Activated CD4-positive, alpha-beta T cell treated with anti-CD3 and anti-CD28 coated beads, Interleukin-2, amount 50 U/mL, for 48 hours (primary cell): ENCODE measurements at regions not wholly inside any gene's neighbourhood (a gene's known extent, or its start where the extent isn't known, plus 50 kb on each side); places are given as distances from the start of the nearest gene placed in this dataset.

Source experiments
- DNase-seq, 2 experiments: peaks; one replicate each; pipeline ENCODE4 v3.0.0-alpha.2; 2020

DNA sequence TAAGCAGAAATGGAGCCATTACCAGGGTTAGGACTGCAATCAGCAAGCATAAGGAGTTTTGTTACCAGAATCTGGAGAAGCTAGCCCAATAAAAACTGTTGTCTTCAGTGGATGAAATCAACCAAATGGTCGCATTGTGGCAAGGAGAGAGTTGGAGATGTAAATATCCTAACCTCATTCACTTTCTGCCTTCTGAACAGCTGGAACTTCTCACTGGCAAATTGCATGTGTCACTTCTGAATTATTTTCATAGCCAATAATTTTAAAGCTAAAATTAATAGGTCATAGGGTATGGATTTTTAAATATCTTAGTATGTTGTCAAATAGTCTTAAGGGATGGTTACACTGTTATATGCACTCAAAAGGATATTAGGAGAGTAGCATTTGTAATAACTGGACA is 121.6 kb downstream of the SUCNR1 start:
- DNase-seq: no peak

DNA sequence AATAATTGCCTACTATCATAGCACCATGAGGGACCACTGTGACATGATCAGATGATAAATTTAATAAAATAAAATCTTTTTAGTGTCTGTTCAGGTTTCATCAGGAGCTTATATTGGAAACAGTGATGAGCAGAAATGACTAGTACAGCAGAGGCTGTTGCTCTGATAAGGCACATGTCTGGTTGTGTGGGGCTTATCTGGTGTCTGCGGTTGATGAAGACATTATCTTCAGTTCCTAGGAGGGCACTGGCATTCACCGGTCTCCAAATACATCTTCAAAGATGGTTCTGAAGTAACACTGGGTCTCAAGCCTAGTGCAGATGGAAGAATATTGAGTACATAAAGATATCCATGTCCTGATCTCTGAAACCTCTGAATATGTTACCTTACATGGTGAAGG is 125.3 kb downstream of the SUCNR1 start:
- no peak for DNase-seq

DNA sequence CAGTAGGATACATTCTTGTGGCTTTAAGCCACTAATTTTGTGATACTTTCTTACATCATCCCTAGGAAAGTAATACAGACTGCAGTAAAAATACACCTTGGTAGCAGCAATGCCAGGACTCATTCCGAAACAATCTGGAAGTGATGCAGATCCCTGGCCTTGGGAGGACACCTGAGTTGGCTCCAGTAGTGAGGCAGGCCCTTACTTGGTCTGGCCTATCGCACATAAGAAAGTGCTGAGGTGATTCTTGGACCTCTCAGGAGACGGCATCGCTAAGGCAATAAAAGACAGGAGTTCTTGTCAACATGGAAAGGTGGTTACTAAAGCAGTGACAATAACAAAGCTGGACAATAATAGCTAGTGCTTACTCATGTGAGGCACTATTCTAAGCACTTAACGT is 126.5 kb downstream of the SUCNR1 start:
- no peak for DNase-seq

DNA sequence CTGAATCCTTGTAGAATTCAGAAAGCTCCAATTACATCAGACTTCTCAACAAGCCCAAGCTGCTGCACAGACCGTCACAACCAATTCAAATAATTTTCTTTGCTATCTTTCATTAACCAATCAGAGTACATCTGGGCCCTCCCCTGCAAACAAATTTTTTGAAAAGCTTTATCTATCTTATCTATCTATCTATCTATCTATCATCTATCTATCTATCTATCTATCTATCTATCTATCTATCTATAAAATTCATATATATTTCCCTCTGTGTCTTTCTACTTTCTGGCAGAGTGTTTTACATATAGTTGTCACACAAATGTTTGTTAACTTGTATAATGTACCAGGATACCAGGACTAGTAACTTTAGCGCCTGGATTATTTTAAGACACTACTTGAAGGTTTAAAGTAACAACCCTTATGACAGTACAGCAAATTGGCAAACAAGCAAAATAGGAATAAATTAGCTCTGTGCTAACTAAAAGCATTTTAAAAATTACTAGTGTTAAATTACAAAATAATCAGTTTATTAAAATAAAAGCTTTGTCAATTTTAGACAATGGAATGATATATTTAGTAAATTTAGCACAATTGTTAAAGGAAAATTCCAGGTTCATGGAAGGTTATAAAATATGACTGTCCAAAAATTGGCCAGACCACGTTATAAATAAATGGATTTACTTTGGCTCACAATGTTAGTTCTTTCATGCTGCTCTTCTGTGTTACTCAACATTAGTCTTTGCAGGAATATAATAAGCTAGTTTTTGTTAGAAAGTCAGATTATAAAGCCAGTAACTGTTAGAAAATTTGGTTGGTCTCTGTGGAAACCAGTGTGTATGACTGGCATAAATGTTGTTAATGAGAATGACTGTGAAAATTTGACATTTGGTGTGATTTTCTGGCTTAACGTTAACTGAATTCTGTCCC is 138.6 kb downstream of the SUCNR1 start:
- DNase-seq: no peak

DNA sequence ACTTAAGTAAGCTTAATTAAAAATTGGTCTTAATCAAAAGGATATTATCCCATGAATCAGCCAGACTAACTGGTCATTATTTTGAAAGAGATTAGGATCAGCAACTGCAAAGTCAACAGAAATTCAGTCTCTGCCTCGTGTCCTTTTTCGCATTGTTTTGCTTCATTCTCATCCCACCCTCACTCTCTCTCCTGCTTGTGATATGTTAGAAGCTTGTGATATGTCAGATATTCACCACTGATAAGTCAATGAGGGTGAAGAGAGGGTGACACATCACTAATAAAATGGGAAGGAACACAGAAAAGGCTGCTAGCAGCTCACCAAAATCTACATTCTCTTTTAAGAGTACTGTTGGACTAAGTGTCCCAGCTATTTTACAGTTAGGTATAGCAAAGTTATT is 146.1 kb downstream of the SUCNR1 start:
- DNase-seq: no peak

DNA sequence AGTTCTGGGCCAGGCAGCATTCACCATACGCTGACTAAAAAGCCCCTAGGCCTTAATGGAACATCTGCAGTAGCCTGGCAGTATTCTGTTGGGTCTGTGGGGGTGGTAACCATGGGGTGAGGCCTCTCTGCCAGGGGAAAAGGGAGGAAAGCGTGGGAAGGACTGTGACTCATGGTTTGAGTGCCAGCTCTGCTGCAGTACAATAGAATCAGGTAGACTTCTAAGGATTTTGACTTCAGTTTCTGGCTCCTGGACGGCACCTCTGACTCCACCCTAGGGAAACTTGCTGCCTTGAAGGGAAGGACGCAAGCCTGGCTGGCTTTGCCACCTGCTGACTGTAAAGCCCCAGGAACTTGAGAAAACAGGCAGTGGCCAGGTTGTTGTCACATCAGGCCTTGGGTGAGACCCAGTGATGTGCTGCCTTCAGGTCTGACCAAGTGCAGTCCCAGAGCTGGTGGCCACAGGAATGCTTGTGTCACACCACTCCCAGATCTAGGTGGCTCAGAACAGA is 148.6 kb downstream of the SUCNR1 start:
- peak; percentile 46 to 60 for DNase-seq

DNA sequence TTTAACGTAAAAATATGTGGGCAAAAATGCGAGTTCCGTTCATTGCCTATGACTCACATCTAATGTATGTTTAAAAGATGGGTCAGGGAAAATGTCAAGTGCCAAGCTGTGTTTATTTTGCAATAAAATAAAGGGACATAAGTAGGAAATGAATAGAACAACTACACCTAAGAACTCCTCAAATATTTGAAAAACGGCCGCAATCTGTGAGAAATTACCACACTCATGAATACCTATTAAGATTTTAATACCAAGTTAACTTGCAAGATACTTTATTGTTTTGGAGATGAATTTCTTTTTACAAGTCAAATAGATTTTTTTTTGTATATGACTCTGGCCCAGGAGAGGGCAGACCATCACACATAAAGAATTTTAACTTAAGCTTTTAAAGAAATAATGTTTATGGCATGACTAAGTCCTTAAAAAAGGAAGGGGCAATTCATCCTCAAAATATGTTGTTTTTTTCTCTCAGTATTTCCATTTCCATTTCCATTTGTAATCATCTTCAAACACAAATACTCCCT is 152.7 kb downstream of the SUCNR1 start:
- no peak for DNase-seq

DNA sequence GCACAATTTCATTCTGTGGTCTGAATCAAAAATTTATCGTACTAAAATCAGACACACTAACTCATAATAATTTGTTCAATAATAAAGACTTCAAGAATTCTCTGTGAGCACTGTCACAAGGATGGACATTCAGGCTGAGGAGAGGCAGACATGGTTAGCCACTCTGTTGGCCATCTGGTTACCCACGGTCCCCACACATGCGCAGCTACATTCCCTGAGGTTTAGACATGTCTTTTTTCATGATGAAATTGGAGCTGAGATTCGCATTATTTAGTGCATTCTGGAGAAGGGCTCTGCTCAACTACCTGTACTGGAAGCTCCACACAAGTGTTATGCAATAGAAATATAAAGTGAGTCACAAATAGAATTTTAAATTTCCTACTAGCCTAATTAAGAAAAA is 156.9 kb downstream of the SUCNR1 start:
- no peak for DNase-seq

DNA sequence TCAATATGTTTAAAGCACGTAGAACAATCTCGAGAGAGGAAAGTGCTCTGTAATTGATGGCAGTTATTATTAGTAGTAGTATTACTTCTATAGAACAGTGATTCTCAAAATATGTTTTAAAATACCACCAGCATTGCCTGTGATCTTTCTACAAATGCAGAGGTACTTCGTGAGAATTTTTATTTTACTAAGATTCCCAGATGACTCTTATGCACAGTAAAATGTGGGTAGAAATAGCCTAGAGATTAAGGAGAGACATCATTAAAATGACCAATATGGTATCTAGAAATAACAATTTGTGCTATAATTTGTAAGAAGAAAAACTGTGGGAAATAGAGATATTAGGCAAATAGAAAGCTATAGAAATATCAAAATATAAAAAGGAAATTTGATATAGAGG is 157.9 kb downstream of the SUCNR1 start:
- DNase-seq: no peak

DNA sequence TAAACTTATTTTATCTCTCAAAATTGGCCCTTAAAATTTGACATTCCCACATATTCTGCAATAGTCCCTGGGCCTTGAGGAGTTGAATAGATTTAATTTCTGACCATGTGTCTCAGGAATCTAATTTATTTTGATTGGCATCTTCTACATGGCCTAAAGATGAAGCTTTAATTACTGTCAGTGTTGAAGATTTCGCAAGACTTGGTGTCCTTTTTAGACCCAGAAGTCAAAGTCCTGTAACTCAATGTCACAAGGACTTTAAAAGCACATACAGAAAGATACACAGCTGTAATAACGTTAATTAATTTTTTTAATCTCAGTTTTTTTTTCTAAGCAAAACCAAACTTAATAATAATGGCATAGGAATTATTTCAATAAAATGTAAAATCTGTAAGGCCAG is 163.9 kb downstream of the SUCNR1 start:
- no peak for DNase-seq

DNA sequence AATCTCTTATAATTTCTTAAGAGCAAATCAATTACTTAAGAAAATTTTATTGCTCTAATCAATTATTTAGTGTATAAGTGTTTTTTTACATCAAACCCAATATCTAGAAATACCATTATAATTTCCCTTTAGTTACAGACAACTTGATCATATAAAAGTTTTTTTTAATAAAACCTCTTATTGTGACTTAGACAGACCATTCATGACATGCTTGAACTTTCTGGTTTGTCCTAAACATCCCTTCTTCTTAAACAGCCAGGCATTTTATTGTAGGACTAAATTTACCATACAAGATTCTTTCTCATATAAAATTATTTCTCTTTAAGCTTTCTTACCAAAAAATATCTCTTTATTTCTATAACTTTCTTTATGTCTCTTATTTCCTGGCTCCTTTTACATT is 164.5 kb downstream of the SUCNR1 start:
- no peak for DNase-seq

DNA sequence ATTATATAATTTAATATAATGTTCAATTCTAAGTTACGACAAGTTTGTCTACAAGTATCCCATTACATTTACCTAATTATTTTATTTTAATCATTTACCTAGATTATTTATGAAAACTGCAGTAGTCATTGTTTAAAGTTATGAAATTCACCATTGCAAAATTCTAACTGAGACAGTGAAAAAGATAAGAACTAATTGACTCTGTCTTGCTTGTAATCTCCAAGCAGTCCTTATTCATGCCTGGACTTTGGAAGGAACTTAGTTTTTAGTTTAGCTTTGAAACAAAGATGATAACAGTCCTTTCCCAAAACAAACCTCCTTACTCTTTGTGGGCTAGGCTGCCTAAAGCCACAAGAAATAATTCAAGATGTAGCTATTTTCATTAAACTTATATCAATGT is 165.0 kb downstream of the SUCNR1 start:
- DNase-seq: no peak

DNA sequence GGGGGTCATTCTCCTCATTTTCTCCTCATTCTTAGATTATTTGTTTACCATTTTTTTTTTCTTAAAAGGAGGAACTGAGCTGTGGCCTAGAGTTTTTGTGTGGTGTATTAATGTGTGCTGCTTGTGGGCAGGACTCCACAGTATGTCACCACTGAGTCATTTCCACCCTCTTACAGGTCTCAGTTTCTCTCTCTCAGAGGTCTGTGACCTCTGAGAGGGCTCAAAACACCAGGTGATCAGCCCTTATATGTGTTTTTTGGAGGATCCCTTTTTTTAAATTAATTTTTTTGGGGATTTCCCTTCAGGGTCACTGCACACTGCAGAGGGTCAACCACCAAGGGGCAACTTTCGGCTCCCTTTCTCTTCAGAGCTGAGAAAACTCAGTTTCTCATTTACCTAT is 166.4 kb downstream of the SUCNR1 start:
- no peak for DNase-seq

DNA sequence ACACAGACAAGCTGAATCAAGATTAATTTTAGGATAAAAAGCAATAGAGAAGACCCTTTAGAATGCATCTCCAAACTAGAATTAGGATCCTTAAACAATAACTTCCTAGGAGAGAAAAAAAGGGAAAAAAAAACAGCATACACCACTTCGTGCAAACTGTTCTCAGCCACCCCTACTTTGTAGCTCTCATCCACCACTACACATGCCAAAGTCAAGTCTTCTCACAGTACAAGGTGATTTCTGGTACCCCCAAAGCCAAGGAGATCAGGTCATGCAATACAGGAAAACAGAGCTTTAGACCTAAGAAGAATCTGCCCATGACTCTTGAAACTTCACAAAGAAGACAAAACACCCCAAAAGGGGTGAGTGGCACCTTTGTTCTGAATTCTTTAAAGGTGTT is 166.9 kb downstream of the SUCNR1 start:
- DNase-seq: no peak

DNA sequence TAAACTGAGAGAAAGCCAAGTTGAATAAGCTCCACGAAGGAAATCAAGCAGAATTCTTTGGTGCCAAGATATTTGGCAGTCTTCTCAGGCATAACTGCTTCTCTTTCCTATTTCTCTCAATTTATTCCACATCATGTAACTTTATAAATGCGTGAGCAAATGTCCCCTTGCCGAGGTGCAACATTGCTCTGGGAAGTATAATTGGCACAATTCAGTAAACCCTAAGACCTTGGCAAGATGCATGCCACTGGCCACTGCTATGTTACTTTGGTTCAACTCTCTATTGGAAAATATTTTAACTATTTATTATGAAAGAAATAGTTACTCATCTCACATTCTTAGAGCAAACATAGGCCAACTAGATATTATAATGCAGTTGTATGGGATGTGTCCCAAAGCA is 170.2 kb downstream of the SUCNR1 start:
- DNase-seq: no peak

DNA sequence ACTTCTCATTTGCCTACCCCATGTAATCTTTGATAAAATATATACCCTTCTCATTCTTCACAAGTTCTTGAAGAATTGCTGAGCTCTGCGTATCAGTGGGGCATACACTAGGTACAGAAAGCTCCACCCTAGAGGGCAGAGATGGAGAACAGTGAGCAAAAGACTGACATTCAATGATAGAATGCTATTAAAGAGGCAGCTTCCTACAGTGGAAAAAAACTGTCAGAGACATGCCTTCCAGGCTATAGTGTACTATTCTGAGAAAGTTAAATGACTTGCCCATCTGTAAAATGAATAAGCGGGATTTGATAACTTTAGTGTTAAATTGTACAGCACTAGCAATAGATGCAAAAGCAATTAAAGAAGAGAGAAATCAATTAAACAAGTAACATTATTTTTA is 172.8 kb downstream of the SUCNR1 start:
- no peak for DNase-seq

DNA sequence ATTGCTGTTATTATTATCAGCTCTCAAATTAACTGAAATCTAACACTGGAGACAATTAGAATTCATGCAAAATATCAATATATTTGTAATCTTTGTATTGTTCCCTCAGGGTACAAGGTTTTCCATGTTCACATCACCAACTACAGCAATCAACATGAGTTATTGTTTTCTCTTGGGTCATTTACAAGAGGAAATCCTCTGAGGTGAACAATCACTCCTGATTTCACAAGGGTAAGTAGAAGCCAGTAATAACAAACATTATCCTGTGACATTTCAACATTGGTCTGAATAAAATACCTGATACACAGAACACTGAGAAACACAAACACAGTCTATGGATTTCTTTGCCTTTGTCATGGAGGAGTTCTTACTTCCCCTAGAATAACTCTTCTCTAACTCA is 174.0 kb downstream of the SUCNR1 start:
- no peak for DNase-seq

DNA sequence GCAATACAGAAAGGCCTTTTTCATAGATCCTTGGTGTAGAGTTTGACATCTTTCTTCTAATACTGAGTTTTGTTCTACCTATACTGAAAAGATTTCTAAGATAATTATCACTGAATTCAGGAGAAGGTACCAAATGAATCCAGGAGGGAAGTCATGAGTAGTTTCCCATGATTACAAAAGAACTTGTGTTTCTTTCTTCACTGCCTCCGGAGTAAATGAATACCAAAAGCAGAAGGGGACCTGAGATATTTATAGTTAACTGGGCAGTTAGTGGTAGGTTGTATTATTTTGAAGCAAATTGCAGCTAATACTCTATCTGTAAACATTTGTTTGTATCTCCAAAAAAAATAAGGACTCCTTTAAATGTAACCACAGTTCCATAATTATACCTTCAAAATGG is 175.4 kb downstream of the SUCNR1 start:
- DNase-seq: no peak

DNA sequence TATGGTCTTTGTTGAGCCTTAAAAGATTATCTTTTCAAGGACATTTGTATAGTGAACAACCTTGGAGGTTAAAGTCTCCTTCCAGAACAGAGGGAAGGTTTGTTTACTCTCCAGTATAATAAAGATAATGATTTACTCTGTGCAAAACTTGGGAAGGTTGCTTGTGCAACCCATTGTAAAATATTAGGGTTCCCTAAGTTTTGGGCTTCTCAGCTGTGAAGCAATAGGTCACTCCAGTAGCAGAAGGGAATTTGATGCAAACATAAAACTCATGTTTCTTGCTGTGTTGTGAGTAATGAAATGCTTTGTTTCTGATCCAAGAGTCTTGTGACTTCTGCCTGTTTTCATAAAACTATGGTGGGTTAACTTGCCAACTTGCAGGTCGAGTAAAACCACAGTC is 177.5 kb downstream of the SUCNR1 start:
- no peak for DNase-seq

DNA sequence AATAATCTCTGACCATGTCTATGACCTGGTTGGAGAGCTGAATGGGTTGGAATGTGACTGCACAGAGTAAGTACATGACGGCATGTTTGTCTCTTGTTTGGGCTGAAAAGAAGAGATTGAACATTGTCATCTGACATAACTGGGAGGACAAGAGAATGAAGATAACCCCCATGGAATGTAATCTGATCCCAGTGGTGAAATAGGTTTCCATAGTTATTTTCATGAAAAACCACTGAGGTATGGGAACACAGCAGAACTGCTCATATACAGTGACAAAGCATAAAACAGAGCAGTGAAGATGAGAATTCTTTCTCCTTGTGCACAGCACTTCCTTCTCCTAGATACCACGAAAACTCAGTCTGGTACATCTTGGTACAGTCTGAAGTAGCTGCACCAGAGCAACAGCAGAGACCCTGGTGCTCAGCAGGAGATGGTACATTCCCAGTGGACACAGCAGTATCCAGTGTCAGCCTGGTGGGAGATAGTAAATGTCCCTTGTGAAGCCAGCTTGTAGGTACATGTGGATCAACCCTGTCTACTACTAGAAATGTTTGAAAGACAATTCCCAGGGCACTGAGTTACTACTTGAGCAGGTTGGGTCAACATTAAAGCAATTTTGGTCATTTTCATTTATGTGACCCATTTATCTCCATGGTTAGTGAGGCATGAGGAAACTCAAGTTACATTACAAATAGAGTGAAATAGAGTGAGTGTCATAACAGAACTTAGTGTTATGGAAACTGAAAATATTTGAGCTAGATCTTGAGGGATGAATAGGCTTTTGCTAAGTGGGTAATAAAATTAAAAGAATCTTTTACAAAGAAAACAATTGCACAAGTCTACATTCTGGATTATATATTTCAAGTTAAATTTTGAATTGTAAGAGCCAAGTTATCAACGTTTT is 178.3 kb downstream of the SUCNR1 start:
- no peak for DNase-seq

DNA sequence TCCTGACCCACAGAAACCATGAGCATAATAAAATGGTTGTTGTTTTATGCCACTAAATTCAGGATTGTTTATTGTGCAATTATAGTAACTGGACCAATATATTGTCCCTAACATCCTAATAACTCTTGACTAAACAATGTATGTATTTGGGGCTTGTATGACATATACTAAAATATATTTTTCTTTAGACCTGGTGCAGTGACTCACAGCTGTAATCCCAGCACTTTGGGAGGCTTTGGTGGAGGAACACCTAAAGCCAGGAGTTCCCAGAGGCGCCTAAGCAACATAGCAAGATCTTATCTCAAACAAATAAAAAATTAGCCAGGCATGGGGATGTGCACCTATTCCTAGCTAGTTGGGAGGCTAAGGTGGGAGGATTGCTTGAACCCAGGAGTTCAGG is 180.4 kb downstream of the SUCNR1 start:
- DNase-seq: no peak

DNA sequence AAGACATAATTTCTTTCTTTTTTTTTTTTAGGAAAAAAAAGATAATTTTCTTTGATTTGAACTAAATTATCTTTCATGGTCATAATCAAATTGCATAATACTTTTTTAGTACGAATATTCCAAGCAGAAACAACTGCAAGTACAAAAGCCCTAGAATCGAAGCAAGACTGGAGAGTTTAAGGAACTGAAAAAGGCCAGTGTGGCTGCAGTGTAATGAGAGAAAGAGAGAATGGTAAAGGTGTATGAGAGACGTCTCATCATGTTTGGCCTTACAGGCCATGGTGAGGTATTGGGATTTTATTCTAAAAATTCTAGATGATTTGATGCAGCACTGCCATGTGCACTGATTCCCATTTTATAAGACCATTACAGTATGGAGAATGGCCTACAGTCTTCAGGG is 180.9 kb downstream of the SUCNR1 start:
- DNase-seq: no peak

DNA sequence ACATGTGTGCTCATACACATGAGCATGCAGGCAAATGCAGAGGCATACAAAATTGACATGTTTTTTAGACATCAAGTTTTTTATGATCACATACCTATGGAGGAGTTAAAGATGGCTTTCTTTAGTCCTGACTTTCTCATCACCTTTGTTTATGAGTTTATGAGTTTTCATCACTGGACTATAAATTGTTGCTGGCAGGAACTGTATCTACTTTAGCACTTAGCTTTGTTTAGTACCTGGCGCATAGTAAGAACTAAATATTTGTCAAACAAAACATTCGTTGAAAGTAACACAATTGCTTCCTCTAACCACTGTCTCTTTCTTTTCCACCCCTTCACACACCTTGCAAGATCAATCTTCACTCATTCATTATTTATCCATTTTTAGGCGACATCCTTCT is 182.6 kb downstream of the SUCNR1 start:
- DNase-seq: no peak

DNA sequence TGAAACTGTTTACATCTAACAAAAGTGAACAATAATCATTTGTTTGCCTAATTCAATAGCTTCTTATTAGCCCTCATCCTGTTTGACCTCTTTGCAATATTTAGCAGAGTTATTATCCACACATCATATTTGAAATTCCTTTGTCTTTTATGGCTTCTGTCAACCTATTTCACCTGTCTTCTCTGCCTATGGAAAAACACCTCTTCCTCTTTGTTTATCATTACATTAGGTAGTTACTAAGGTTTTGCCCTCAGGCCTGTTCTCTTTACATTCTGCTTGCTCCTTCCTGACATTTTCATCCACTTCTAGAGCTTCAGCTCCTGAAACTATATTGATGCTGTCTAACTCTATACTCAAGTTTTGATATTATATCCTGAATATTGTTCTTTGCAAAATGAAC is 183.0 kb downstream of the SUCNR1 start:
- no peak for DNase-seq
